ENCODE measurements at regions not wholly inside any gene's neighbourhood (a gene's known extent, or its start where the extent isn't known, plus 50 kb on each side); places are given as distances from the start of the nearest gene placed in this dataset.

GRCh38 chr2:18651842-18652774, 62.7 kb upstream of the NT5C1B start (continued):
- TF ChIP-seq ZBTB2 (CRISPR knock-in tag; IDR thresholded peaks at IDR 0.05; ENCODE audit: low read depth) (no peak), ZNF772 (CRISPR knock-in tag; IDR thresholded peaks at IDR 0.05) (no peak)

GRCh38 chr2:18650221-18650620, 60.9 kb upstream of the NT5C1B start:
- no peak for DNase-seq (ENCODE audit: low spot score)
- Histone ChIP-seq H3K9ac (ENCODE audit: insufficient read depth, low read depth, low read length) (no peak overlapping the region), H3K27ac (ENCODE audit: extremely low read length, insufficient read depth, low read length) (no peak overlapping the region), H4K20me1 (ENCODE audit: insufficient read depth, low read length) (no peaks in the 10 kb centered on the region), H3K9me3 (ENCODE audit: low read length) (no peaks in the 10 kb centered on the region), H3K4me3 (replicated peaks in 1 of 3; ENCODE audit: insufficient read depth in 1 of 3, low read depth in 2 of 3, low read length in 3 of 3) (no peak overlapping the region), H3K36me3 (replicated peaks in 1 of 2; ENCODE audit: control insufficient read depth in 1 of 2, insufficient read depth in 2 of 2, low read length in 2 of 2) (no peaks in the 10 kb centered on the region), H2AFZ (ENCODE audit: low read length) (no peak overlapping the region), H3K27me3 (ENCODE audit: control insufficient read depth in 1 of 2, insufficient read depth in 2 of 2, low read length in 2 of 2) (no peaks in the 10 kb centered on the region), H3K4me1 (ENCODE audit: insufficient read depth, low read length) (no peaks in the 10 kb centered on the region), H3K4me2 (ENCODE audit: low read depth, low read length) (no peak overlapping the region), H3K79me2 (ENCODE audit: insufficient read depth, low read length) (no peaks in the 10 kb centered on the region)
- POLR2A ChIA-PET, result no interaction called here
- FAIRE-seq, result no peak
- in situ Hi-C loops (cut with HindIII; ENCODE audit: extremely low pct_ligation_motif_present, low pct_unique_long_range_greater_than_20kb) (no loop called here), intact Hi-C loops (cut with micrococcal nuclease; ENCODE audit: unreplicated experiment) (no loop called here)
- ATAC-seq, result no peak
- whole genome bisulfite sequencing (ENCODE audit: low lambda C conversion rate), result 55% methylated on average over 2 of the region's 2 CpGs
- BruUV-seq (replicated peaks), result no TSS peak
- CTCF ChIA-PET (ENCODE audit: low intra/inter-chr PET ratio, low total read pairs), result no interaction called here
- TF ChIP-seq UBTF (CRISPR knock-in tag; IDR thresholded peaks at IDR 0.05), result no peak
- no peak for TF ChIP-seq NAIF1 (CRISPR knock-in tag; IDR thresholded peaks at IDR 0.05; ENCODE audit: borderline replicate concordance)
- TF ChIP-seq ETS1 (CRISPR knock-in tag; IDR thresholded peaks at IDR 0.05), result no peak
- no peak for TF ChIP-seq AKAP8 (CRISPR knock-in tag; IDR thresholded peaks at IDR 0.05)
- no peak for TF ChIP-seq ZNF292 (CRISPR knock-in tag; IDR thresholded peaks at IDR 0.05; ENCODE audit: borderline replicate concordance, low read depth)
- TF ChIP-seq SRSF1 (optimal IDR thresholded peaks at IDR 0.05; ENCODE audit: low read depth, low read length), result no peak
- TF ChIP-seq SAP130 (CRISPR knock-in tag; IDR thresholded peaks at IDR 0.05; ENCODE audit: low read depth), result no peak
- TF ChIP-seq JUNB (CRISPR knock-in tag; IDR thresholded peaks at IDR 0.05; ENCODE audit: borderline replicate concordance), result no peak
- no peak for TF ChIP-seq MXD3 (CRISPR knock-in tag; IDR thresholded peaks at IDR 0.05)
- TF ChIP-seq RNF219 (CRISPR knock-in tag; IDR thresholded peaks at IDR 0.05), result no peak
- TF ChIP-seq MTF2 (CRISPR knock-in tag; IDR thresholded peaks at IDR 0.05; ENCODE audit: borderline replicate concordance), result no peak
- no peak for TF ChIP-seq ZSCAN31 (CRISPR knock-in tag; IDR thresholded peaks at IDR 0.05; ENCODE audit: low read depth)
- TF ChIP-seq SMC3 (IDR thresholded peaks at IDR 0.05; ENCODE audit: low read length), result no peak
